ENCODE measurements at regions not wholly inside any gene's neighbourhood (a gene's known extent, or its start where the extent isn't known, plus 50 kb on each side); places are given as distances from the start of the nearest gene placed in this dataset.

DNA sequence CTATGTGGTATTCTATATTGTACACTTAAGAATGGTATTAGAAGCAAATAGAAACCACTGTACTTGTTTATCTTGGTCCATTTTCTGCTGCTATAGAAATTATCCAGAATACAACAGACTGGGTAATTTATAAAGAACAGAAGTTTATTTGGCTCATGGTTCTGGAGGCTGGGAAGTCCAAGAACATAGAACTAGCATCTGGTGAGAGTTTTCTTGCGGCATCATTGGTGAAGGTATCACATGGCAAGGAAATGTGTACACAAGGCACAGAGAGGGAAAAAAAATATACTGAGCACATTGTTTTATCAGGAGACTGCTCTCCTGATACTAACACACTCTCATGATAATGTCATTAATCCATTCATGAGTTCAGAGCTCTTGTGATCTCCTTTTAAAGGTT is 130.3 kb upstream of the STXBP6 start:
- TF ChIP-seq CTCF (conservative IDR thresholded peaks at IDR 0.05; ENCODE audit: low read depth) = no peak
- no peak overlapping the region for H3K27ac ChIP-seq
- ChIA-PET CTCF (no interaction called here), POLR2A (ENCODE audit: low non-redundant PET) (no interaction called here)
- no peak for DNase-seq (ENCODE audit: low spot score)

GRCh38 chr14:25178255-25178654 is 128.3 kb upstream of the STXBP6 start:
- DNase-seq (ENCODE audit: low spot score) = peak; percentile 15
- no peak overlapping the region for H3K27ac ChIP-seq
- ChIA-PET CTCF (no interaction called here), POLR2A (ENCODE audit: low non-redundant PET) (no interaction called here)
- no peak for TF ChIP-seq CTCF (conservative IDR thresholded peaks at IDR 0.05; ENCODE audit: low read depth)

DNA sequence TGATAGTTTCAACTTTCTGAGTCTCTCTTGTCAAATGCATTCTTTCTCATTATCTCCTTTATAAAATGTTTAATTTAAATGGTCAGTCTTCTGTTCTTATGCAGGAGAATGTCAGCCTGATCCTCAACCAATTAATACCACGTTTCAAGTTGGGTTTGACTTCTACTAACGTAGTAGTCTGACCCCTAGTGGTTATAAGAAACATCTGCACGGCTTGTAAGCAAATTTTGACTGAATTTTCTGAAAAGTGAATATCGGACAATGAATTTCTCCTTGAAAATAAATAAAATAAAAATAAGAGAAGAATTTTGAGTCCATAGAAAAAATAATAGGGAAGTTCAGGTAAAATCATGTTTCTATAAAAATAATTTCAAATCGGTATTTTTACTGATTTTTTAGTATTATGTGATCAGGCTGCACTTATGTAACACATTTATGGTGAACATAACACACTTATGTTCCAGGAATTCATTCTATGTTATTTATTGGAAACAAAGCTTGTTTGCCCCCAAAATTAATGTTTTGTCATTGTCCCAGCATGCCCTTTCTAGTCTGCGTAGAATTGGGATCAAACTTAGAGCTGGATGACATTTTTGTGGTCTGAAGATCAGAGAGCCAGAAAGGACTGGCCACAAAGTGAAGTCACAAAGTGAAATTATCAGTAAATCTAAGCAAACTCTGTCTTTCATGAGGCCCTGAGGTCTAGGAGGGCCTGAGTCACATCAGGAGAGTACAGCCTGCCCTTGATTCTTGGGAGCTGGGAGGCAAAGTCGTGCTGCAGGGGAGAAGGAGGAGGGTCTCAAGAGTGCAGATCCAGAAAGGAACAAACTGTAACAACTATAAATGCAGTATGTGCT is 101.2 kb upstream of the STXBP6 start:
- DNase-seq (ENCODE audit: low spot score) = peak; percentile 30
- POLR2A ChIA-PET (ENCODE audit: low non-redundant PET) = no interaction called here
- H3K27ac ChIP-seq = no peak overlapping the region
- peak; percentile 81 for TF ChIP-seq CTCF (conservative IDR thresholded peaks at IDR 0.05; ENCODE audit: low read depth)
- CTCF ChIA-PET = interaction anchor here (0.7 to 1.3 kb wide), 3 partner anchors 345 to 1434 kb away, joined by 3 to 9 read pairs (median 5); no protein-coding TSS in a partner anchor

GRCh38 chr14:25150401-25150800 is 100.5 kb upstream of the STXBP6 start:
- H3K27ac ChIP-seq = no peak overlapping the region
- CTCF ChIA-PET = interaction anchor here (0.7 kb wide), 1 partner anchor 1435 kb away, joined by 3 read pairs; no protein-coding TSS in a partner anchor
- POLR2A ChIA-PET (ENCODE audit: low non-redundant PET) = no interaction called here
- no peak for TF ChIP-seq CTCF (conservative IDR thresholded peaks at IDR 0.05; ENCODE audit: low read depth)
- no peak for DNase-seq (ENCODE audit: low spot score)

DNA sequence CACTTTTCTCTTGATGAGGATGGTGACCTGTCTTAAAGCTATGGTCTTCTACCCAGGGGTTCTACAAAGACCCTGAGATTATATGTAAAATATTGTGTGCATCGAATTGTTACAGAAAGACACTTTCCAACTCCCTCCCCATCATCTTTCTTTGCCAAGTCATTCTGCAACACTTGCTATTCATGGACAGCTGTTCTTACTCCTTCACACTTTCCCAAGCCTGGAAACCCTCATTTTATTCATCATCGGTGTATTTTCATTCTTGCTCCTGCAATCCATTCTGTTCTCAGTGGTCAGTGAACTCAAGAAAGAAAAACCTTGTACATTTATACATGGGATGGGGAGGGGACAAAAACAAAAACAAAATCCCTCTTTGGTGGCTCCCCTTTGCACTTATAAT is 90.5 kb upstream of the STXBP6 start:
- POLR2A ChIA-PET (ENCODE audit: low non-redundant PET) = no interaction called here
- CTCF ChIA-PET = no interaction called here
- H3K27ac ChIP-seq = no peak overlapping the region
- DNase-seq (ENCODE audit: low spot score) = no peak
- TF ChIP-seq CTCF (conservative IDR thresholded peaks at IDR 0.05; ENCODE audit: low read depth) = no peak

DNA sequence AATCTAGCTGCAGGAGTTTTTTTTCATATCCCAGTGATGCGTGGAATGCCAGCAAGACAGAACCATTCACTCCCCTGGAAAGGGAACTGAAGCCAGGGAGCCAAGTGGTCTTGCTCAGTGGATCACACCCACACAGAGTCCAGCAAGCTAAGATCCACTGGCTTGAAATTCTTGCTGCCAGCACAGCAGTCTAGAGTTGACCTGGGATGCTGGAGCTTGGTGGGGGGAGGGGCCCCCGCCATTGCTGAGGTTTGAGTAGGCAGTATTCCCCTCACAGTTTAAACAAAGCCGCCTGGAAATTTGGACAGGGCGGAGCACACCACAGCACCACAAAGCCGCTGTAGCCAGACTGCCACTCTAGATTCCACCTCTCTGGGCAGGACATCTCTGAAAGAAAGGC is 86.9 kb upstream of the STXBP6 start:
- no peak for TF ChIP-seq CTCF (conservative IDR thresholded peaks at IDR 0.05; ENCODE audit: low read depth)
- POLR2A ChIA-PET (ENCODE audit: low non-redundant PET) = no interaction called here
- CTCF ChIA-PET = no interaction called here
- no peak for DNase-seq (ENCODE audit: low spot score)
- no peak overlapping the region for H3K27ac ChIP-seq
